Psoas muscle (tissue), 7 donors: ENCODE measurements at regions not wholly inside any gene's neighbourhood (a gene's known extent, or its start where the extent isn't known, plus 50 kb on each side); places are given as distances from the start of the nearest gene placed in this dataset.
A peak's percentile ranks its signal among the peaks of the same experiment; 100 is the strongest.

ENCODE experiments used
- ATAC-seq, 4 donors: fragments of 200-7000 bp; cut with Tn5 transposase; one replicate each; pipeline ENCODE4 v1.9.1; 2020; ENCODE audit warnings: moderate library complexity in 3 of 4, mild to moderate bottlenecking in 2 of 4
- DNase-seq, 2 donors: peaks; one replicate each; pipeline ENCODE4 v3.0.0-alpha.2; 2020
- H3K27ac ChIP-seq: fragments of 200-600 bp; one replicate; pipeline ENCODE4 v1.8.0; 2022
- H3K27me3 ChIP-seq, 3 donors: fragments of 200-600 bp in 1 of 3; one replicate each; pipeline versions ENCODE4 v1.6.1 to v1.8.0; 2013 to 2022; ENCODE audit warnings: low read length in 2 of 3, mild to moderate bottlenecking in 2 of 3, moderate library complexity in 1 of 3; ENCODE audit not compliant: insufficient read depth in 3 of 3
- H3K36me3 ChIP-seq, 2 donors: fragments of 200-600 bp in 1 of 2; one replicate each; pipeline versions ENCODE4 v1.6.1 to v1.8.0; 2013 to 2022; ENCODE audit warnings: low read depth in 1 of 2, mild to moderate bottlenecking in 1 of 2, moderate library complexity in 1 of 2; ENCODE audit not compliant: insufficient read depth in 1 of 2
- H3K4me1 ChIP-seq: fragments of 200-600 bp; one replicate; pipeline ENCODE4 v1.8.0; 2022
- H3K4me3 ChIP-seq: fragments of 200-600 bp; one replicate; pipeline ENCODE4 v1.8.0; 2022; ENCODE audit warnings: mild to moderate bottlenecking
- H3K9me3 ChIP-seq: fragments of 200-600 bp; one replicate; pipeline ENCODE4 v1.8.0; 2022
- WGBS, 3 donors: extraction: QIAGEN DNeasy Blood & Tissue Kit; methylation state at CpG; one replicate each; pipeline versions ENCODE4 v1.1.6 to v1.1.7; 2013; 5-methylcytosine and 5-hydroxymethylcytosine counted together
- intact Hi-C, 2 donors: fragments of 100-400 bp; cut with DNase I; formaldehyde crosslinking; loops; one replicate each; pipeline versions ENCODE4 v1.11.0 to v1.14.2; 2022
- TF ChIP-seq, protein P1 (sequence below): fragments of 200-600 bp; IDR thresholded peaks from one replicate; pipeline ENCODE4 v1.8.0; 2022; ENCODE audit warnings: antibody characterized with exemption
- donor health status: healthy with polysubstance abuse.
- donor health status: DM: no; HTN: no; CAD: no; lungs with moderate emphysema.
- donor health status: Bipolar disorder and iron deficiency.
- donor health status: healthy.
- donor health status: DM: yes; HTN: yes; CAD: no.
- donor health status: DM: no; HTN: no; CAD: no.
- donor health status: DM: yes; HTN: yes; CAD: no.

DNA sequence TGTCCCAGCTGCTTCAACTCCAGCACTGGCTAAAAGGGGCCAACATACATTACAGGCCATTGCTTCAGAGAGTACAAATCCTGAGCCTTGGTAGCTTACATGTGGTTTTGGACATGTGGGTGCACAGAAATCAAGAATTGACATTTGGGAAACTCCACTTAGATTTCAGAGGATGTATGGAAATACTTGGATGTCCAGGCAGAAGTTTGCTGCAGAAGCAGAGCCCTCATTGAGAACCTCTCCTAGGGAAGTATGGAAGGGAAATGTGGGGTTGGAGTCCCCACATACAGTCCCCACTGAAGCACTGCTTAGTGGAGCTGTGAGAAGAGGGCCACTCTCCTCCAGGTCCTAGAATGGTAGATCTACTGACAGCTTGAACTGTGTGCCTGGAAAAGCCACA is 218.0 kb upstream of the CWC22 start:
- Histone ChIP-seq H3K9me3 (no peaks in the 10 kb centered on the region), H3K4me1 (no peaks in the 10 kb centered on the region), H3K27ac (no peak overlapping the region), H3K36me3 (no peaks in the 10 kb centered on the region), H3K27me3 (no peaks in the 10 kb centered on the region), H3K4me3 (no peak overlapping the region)
- intact Hi-C loops, result no loop called here
- ATAC-seq (no peak), DNase-seq (no peak)
- TF ChIP-seq, protein P1, sequence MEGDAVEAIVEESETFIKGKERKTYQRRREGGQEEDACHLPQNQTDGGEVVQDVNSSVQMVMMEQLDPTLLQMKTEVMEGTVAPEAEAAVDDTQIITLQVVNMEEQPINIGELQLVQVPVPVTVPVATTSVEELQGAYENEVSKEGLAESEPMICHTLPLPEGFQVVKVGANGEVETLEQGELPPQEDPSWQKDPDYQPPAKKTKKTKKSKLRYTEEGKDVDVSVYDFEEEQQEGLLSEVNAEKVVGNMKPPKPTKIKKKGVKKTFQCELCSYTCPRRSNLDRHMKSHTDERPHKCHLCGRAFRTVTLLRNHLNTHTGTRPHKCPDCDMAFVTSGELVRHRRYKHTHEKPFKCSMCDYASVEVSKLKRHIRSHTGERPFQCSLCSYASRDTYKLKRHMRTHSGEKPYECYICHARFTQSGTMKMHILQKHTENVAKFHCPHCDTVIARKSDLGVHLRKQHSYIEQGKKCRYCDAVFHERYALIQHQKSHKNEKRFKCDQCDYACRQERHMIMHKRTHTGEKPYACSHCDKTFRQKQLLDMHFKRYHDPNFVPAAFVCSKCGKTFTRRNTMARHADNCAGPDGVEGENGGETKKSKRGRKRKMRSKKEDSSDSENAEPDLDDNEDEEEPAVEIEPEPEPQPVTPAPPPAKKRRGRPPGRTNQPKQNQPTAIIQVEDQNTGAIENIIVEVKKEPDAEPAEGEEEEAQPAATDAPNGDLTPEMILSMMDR, result no peak

DNA sequence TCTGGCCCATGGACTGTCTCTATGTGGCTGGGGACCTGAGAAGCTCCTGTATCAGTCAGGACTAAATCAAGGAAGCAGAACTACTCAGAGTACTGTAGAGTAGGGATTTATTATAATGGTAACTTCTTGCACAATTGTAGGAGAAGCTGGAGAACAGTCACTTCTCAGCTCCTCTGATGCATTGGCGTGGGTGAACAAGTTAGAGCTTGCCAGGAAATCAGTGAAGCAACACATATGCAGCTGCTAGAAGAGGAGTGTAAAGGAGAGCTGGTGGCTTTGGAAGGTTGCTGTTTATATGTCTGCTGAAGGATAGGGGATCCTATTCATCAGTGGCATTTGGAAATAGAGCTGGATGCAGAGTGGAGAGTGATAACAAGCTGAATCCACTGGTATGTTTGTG is 215.5 kb upstream of the CWC22 start:
- intact Hi-C loops, result no loop called here
- 31 to 46% (median 42%) methylated on average over 1 of the region's 1 CpG for WGBS, 3 donors
- ATAC-seq (peak in 3 of 4 donors; percentile 56 to 58 (median 56)), DNase-seq (no peak)
- H3K27me3 ChIP-seq, result no peaks in the 10 kb centered on the region
- H3K27ac ChIP-seq, result no peak overlapping the region
- no peak overlapping the region for H3K4me3 ChIP-seq
- no peaks in the 10 kb centered on the region for H3K36me3 ChIP-seq
- H3K9me3 ChIP-seq, result peaks cover 10% of the 10 kb centered on the region
- TF ChIP-seq, protein P1, result no peak
- H3K4me1 ChIP-seq, result no peaks in the 10 kb centered on the region

DNA sequence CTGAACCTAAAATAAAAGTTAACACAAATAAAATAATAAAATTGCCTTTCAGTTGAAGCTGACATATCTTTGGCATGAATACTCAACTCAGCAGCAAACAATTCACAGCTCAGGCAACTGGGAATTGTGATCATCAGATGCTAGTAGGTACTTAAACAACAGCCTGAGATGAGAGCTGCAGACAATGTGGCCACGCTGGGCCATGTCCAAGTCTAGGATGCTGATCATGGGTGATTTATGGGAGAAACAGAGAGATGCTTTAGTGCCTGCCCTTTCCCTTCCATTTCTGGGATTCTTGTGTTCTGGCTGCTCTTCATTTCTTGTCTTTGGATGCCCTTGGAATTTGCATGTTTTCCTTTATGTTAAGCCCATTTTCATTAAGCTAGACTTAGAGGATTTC is 212.4 kb upstream of the CWC22 start:
- Histone ChIP-seq H3K4me3 (no peak overlapping the region), H3K27me3 (no peaks in the 10 kb centered on the region), H3K27ac (no peak overlapping the region), H3K9me3 (peaks cover 20% of the 10 kb centered on the region), H3K4me1 (no peaks in the 10 kb centered on the region), H3K36me3 (no peaks in the 10 kb centered on the region)
- intact Hi-C loops, result no loop called here
- TF ChIP-seq, protein P1, result no peak
- ATAC-seq, result no peak
- no peak for DNase-seq
- 48 to 55% (median 52%) methylated on average over 1 of the region's 1 CpG for WGBS, 3 donors

DNA sequence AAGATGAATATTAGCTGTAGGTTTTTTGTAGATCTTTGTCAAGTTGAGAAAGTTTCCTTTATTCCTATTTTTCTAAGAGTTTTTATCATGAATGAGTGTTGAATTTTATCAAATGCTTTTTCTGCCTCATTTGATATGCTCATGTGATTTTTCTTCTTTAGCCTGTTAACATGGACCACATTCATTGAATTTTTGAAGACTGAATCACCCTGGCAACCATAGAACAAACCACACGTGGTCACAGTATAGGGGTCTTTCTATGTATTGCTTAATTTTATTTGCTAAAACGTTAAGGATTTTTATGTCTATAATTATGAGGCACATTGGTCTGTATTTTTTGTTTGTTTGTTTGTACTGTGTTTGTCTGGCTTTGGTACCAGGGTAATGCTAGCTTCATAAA is 201.7 kb upstream of the CWC22 start:
- intact Hi-C loops, result no loop called here
- H3K4me1 ChIP-seq, result no peaks in the 10 kb centered on the region
- WGBS, 3 donors, result 17 to 41% (median 20%) methylated on average over 2 of the region's 2 CpGs

More for the DNA sequence above, 201.7 kb upstream of the CWC22 start:
- H3K27ac ChIP-seq, result no peak overlapping the region
- no peaks in the 10 kb centered on the region for H3K36me3 ChIP-seq
- no peak overlapping the region for H3K4me3 ChIP-seq
- H3K9me3 ChIP-seq, result no peaks in the 10 kb centered on the region
- DNase-seq (no peak), ATAC-seq (no peak)
- TF ChIP-seq, protein P1, result no peak
- H3K27me3 ChIP-seq, result no peaks in the 10 kb centered on the region
